Kidney (tissue), 13 donors: ENCODE measurements at regions not wholly inside any gene's neighbourhood (a gene's known extent, or its start where the extent isn't known, plus 50 kb on each side); places are given as distances from the start of the nearest gene placed in this dataset.

ENCODE experiments used
- DNase-seq, 5 donors: peaks; one replicate each; pipeline ENCODE4 v3.0.0-alpha.2; 2013 to 2020
- FAIRE-seq: peaks from 2 replicates; lab custom pipeline; 2012; peaks lifted over from hg19 to GRCh38; lab: Jason Lieb, UNC
- H3K27ac ChIP-seq, 2 donors: one replicate each; pipeline ENCODE4 v1.7.0; 2013; ENCODE audit warnings: low read depth in 2 of 2, low read length in 2 of 2, inconsistent platforms in 1 of 2
- H3K27me3 ChIP-seq: one replicate; pipeline ENCODE4 v1.7.1; 2013; ENCODE audit warnings: low read length, inconsistent platforms; ENCODE audit not compliant: control insufficient read depth, insufficient read depth
- H3K36me3 ChIP-seq, 3 donors: one replicate each; pipeline versions ENCODE4 v1.7.0 to v1.7.1; 2013; ENCODE audit warnings: low read length in 3 of 3, control low read depth in 1 of 3, inconsistent platforms in 1 of 3; ENCODE audit not compliant: insufficient read depth in 3 of 3, control insufficient read depth in 2 of 3
- H3K4me1 ChIP-seq, 3 donors: one replicate each; pipeline versions ENCODE4 v1.7.0 to v1.7.1; 2013; ENCODE audit warnings: low read length in 3 of 3, inconsistent platforms in 1 of 3, low read depth in 1 of 3; ENCODE audit not compliant: control insufficient read depth in 2 of 3, insufficient read depth in 2 of 3
- H3K4me3 ChIP-seq, 3 donors: one replicate each; pipeline versions ENCODE4 v1.7.0 to v1.8.1; 2013; ENCODE audit warnings: low read length in 3 of 3, control low read depth in 1 of 3, inconsistent platforms in 1 of 3
- H3K9ac ChIP-seq, 3 donors: one replicate each; pipeline versions ENCODE4 v1.7.0 to v1.7.1; 2013; ENCODE audit warnings: low read length in 3 of 3, control low read depth in 1 of 3, inconsistent platforms in 1 of 3
- H3K9me3 ChIP-seq, 3 donors: one replicate each; pipeline versions ENCODE4 v1.7.0 to v1.7.1; 2013; ENCODE audit warnings: low read length in 3 of 3, control low read depth in 1 of 3, inconsistent platforms in 1 of 3; ENCODE audit not compliant: control insufficient read depth in 2 of 3, insufficient read depth in 1 of 3
- CTCF ChIP-seq: IDR thresholded peaks from 3 replicates; pipeline ENCODE4 v1.5.1; 2012; ENCODE audit warnings: mild to moderate bottlenecking, moderate library complexity, borderline replicate concordance; ENCODE audit not compliant: insufficient read depth; ENCODE audit errors: extremely low read depth
- intact Hi-C: fragments of 100-400 bp; cut with DNase I; formaldehyde crosslinking; loops from one replicate; pipeline ENCODE4 v1.11.1; 2022
- donor health status: control.
- donor health status: control.
- donor health status: control.
- donor health status: control.
- donor health status: control.
- donor health status: DM: yes; HTN: yes; CAD: no.
- donor health status: Normal renal cell carcinoma (clear cell type).

DNA sequence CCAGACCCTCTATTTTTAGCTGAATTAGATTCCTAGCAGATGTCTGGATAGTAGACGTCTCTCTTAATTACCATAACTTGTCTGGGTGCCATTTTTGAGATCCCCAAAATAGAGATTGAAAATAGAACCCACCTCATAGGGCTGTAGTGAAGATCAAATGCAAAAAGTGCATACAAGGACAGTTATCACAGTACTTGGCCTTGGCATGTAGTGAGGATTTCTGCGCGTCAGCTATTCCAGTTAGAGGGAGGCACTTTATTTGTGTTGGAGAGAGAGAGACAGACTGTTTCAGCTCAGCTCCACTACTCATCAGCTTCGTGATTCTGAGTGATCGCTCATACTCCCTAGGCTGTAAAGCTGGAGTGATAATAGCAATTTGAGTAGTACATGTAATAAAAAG lies 59.6 kb upstream of the CDH13 start:
- H3K4me3 ChIP-seq: no peak overlapping the region
- no peaks in the 10 kb centered on the region for H3K27me3 ChIP-seq
- no peaks in the 10 kb centered on the region for H3K36me3 ChIP-seq
- H3K9me3 ChIP-seq: peaks cover 0 to 2% (median 0%) of the 10 kb centered on the region in 3 donors
- H3K27ac ChIP-seq: no peak overlapping the region
- intact Hi-C loops: no loop called here
- FAIRE-seq: no peak
- no peaks in the 10 kb centered on the region for H3K4me1 ChIP-seq
- TF ChIP-seq CTCF: no peak
- DNase-seq: no peak
- H3K9ac ChIP-seq: no peak overlapping the region

DNA sequence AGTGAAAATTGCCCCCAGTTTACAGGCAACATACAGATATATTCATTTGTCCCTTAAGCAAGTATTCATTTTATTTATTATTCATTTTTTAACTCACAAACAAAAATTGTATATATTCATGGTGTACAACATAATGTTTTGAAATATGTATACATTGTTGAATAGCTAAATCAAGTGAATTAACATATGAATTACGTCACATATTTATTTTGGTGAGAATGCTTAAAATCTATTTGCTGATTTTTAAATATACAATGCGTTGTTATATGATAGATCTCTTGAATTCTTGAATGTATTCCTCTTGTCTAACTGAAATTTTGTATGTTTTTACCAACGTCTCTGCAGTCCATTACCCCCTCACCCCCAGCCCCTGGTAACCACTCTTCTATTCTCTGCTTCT lies 63.4 kb upstream of the CDH13 start:
- FAIRE-seq (no peak), DNase-seq (no peak)
- H3K9me3 ChIP-seq: peaks cover 0 to 2% (median 0%) of the 10 kb centered on the region in 3 donors
- no peaks in the 10 kb centered on the region for H3K27me3 ChIP-seq
- intact Hi-C loops: no loop called here
- no peaks in the 10 kb centered on the region for H3K4me1 ChIP-seq
- H3K27ac ChIP-seq: no peak overlapping the region
- H3K9ac ChIP-seq: no peak overlapping the region
- H3K36me3 ChIP-seq: no peaks in the 10 kb centered on the region
- TF ChIP-seq CTCF: no peak
- H3K4me3 ChIP-seq: no peak overlapping the region

- no peaks in the 10 kb centered on the region for H3K4me1 ChIP-seq
- intact Hi-C loops: no loop called here
- no peak for TF ChIP-seq CTCF
- no peak overlapping the region for H3K27ac ChIP-seq
- FAIRE-seq (no peak), DNase-seq (no peak)
- no peak overlapping the region for H3K4me3 ChIP-seq
- H3K9me3 ChIP-seq: peaks cover 0 to 2% (median 0%) of the 10 kb centered on the region in 3 donors
- H3K36me3 ChIP-seq: no peaks in the 10 kb centered on the region
- no peak overlapping the region for H3K9ac ChIP-seq
- no peaks in the 10 kb centered on the region for H3K27me3 ChIP-seq
Observed at GRCh38 chr16:82562183-82562683, 64.5 kb upstream of the CDH13 start.

GRCh38 chr16:82560805-82561325 lies 65.9 kb upstream of the CDH13 start:
- DNase-seq (no peak), FAIRE-seq (no peak)
- H3K27me3 ChIP-seq: no peaks in the 10 kb centered on the region
- intact Hi-C loops: no loop called here
- no peaks in the 10 kb centered on the region for H3K4me1 ChIP-seq
- H3K4me3 ChIP-seq: no peak overlapping the region
- no peaks in the 10 kb centered on the region for H3K36me3 ChIP-seq
- no peak for TF ChIP-seq CTCF
- H3K9ac ChIP-seq: no peak overlapping the region
- peaks cover 0 to 2% (median 0%) of the 10 kb centered on the region in 3 donors for H3K9me3 ChIP-seq
- no peak overlapping the region for H3K27ac ChIP-seq
